Hippocampal formation (tissue), 2 donors: ENCODE measurements at regions not wholly inside any gene's neighbourhood (a gene's known extent, or its start where the extent isn't known, plus 50 kb on each side); places are given as distances from the start of the nearest gene placed in this dataset.

Experiments
- DNase-seq, 2 donors: peaks; one replicate each; lab custom pipeline; 2025; lab: John Stamatoyannopoulos, UW

DNA sequence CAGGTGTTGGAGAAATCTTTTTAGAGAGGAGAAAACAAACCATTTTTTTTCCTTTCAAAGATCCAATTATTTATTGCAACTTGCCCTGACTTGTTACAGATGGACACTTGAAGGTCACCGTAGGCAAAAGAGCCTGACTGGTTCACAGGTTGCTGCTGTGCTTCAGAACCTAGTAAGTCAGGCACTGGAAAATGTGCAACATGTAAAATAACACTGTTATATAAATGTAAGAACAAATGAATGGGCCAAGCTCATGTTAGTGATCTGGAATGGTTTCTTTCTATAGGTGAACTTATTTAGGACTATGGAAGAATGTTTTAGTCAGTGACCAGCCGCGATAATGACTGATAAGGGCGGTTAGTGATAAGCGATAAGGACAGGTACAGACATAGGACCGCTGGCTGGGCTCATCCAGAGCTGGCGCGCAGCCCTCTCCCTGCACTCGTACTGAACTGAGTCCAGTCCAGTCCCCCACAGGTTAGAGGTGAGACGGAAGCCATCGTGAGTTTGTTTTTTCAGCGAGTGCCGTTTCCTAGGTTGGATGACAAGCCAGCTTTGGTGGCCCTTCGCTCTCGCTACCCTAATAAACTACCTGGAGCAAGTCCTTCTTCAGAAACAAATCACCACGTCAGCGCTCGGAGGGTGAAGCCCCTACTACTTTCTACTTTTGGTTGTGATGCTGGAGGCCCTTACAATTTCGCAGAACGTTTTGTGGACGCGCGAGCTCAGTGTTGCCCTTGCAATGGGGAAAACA, 94.4 kb upstream of the PRDM1 start:
- DNase-seq: no peak

GRCh38 chr6:105990151-105990550, 96.0 kb upstream of the PRDM1 start:
- no peak for DNase-seq

DNA sequence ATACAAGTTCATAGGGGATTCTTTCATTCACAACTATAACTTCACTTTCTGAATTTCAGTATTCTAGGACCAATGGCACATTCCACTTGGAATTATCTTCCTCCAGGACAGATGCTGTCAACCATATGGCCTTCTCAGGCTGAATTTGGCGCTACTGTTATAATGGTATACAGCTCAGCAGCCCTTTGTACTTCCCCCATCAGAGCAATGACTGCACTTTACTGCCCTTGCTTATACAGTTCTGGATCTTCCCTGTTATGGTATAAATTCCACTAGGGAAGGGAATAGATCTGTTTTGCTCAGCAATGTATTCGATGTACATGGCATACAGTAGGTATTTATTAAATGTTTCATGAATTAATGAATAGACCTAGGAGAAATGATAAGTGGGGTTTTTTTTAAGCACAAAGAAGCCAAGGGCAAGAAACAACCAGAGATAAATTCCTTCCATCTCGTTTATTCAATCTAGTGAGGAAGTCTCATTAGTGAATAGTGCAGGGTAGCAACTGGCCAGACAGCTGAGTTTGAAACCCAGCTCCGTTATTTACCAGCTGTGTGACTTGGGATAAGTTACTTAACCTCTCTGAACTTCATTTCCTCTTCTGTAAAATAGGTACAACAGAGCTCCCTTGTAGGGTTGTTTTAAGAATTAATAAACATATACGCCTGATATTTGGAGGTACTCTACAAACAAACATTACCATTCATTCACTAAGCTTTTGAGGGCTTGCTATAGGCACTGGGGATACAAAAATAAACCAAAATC, 97.1 kb upstream of the PRDM1 start:
- DNase-seq: no peak

- no peak for DNase-seq
These were observed 97.8 kb upstream of the PRDM1 start for GRCh38 chr6:105988321-105988720.

DNA sequence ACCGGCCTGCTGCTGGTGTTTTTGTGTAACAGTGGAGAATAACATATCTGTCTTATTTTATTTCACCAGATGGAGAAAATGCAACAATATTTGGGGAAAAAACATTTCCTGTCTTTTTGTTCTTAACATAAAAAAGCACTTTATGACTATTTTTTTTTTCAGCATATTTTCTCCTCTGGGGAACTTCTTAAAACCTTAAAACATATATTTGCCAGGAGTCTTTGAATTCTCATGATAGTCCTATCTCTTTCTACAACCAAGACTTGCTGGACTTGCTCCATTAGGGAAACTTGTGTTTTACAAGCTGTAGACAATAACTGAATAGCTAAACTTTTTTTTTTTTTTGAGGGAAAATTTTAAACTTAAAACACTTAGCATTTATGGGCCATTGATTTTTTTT, 98.6 kb upstream of the PRDM1 start:
- no peak for DNase-seq

- DNase-seq: no peak
These were observed 99.1 kb upstream of the PRDM1 start for GRCh38 chr6:105986998-105987397.

DNA sequence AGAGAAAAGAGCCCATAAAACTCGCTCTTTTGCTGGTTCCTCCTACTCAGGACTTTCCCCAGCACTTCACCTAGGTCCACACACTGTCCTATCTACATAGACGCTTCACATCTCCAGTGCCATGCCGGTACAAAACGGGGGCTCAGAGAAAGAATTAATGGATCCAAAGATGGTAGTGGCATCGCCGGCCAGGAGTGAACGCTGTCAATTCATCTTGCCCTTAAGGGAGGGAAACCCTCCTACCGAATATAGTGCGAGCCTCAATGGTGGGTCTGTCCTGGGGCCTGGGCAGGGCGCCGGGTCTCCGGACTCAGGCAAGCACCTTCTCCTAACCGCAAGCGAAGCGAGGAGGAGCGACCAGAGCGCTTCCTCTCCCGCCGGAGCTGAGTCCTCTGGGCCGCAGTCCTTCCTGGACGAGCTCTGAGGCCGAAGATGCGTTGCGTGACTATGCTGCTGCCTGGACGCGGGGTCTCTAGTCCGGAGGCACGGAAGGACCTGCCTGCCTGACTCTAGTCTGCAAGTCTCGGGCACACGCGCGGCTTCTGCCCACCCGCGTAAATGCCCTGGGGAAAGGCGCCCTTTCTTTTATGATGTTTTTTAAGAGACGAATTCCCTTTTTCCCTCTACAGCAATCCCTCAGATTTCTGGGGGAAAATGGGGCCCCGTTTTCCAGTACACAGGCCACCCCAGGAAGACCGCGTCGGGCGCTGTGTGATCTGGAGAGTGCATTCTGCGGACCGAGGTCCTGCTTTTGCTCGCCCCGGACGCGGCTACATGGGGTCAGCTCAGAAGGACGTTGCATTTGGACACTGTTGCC, 100.1 kb upstream of the PRDM1 start:
- no peak for DNase-seq

GRCh38 chr6:105985098-105985815, 100.9 kb upstream of the PRDM1 start:
- DNase-seq: no peak

GRCh38 chr6:105983763-105984162, 102.4 kb upstream of the PRDM1 start:
- DNase-seq: no peak

- DNase-seq: no peak
These were observed 103.2 kb upstream of the PRDM1 start for GRCh38 chr6:105982761-105983540.

GRCh38 chr6:105981888-105982358, 104.2 kb upstream of the PRDM1 start:
- DNase-seq: no peak

- no peak for DNase-seq
These were observed 104.9 kb upstream of the PRDM1 start for GRCh38 chr6:105981002-105981887.

GRCh38 chr6:105978974-105979373, 107.2 kb upstream of the PRDM1 start:
- DNase-seq: no peak

DNA sequence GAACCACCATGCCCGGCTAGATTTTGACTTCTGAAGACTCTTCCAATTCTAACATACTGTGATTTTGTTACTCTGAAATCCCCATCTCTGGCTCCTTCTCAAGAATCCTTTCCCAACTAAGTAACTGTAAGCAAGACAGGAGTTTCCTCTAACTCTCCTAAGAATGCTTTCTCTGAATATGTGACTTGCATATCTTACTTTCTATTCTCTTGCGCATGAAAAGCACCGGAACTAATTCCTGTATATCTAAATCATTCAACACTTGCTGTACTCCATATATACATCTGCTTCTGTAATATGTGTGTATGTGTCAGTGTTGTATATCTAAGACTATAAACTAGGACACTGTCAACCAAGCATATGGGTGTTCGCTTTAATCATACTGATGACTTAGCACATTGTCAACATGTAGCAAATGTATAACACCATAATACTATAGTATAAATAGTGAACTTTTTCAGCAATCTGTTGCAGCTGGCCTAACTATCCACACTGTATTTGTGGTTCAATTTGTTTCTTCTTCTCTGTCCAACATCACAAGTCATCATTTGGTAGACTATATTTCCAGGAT, 108.1 kb upstream of the PRDM1 start:
- no peak for DNase-seq

DNA sequence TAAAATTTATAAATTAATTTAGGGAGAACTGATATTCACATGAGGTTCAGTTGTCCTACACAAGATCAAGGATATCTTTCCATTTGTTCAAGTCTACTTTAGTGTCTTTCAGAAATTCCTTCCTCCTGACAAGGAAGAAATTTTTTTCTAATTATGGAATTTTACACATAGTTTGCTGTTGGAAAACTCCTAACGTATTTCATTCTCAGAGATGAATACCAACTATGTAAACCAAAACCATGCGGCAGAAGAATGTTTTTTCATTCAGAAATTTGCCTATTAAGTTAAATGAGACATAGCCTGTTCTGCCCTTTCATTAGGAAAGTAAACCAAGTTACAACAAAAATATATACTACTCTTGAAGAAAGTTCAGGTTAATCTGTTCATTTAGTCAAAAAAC, 111.2 kb upstream of the PRDM1 start:
- DNase-seq: no peak

- DNase-seq: no peak
These were observed 113.7 kb upstream of the PRDM1 start for GRCh38 chr6:105972440-105972839.

DNA sequence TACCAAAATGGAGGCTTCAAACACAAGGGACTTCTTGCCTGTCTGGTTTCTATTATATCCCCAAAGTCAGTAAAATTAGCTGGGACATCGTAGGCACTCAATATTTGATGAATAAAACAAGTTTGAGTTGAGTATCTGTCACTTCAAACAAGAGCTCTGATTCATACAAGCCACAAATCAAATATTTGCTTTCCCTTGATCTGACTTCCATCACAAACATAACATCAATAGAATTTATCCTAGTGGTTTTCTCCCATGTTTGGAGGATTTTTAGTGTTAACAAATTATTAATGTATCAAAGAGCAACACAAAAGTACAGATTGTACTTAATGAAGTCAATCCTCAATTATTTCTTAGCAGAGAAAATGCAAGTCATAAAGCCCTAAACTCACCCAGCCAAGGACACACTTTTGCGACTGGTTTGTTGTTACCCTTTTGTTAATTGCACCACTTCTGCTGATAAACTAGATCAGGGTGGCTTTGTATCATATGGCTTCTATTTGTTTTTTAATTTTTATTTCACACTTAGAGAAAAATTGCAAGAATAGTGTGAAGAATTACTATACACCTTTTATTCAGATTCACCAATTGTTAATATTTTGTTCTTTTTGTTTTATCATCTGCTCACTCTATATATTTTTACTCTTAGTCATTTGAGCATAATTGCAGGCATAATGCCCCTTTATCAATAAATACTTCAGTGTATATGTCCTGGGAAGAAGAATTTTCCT, 117.4 kb upstream of the PRDM1 start:
- no peak for DNase-seq

- DNase-seq: no peak
These were observed 118.1 kb upstream of the PRDM1 start for GRCh38 chr6:105967917-105968602.
